NCI-H1436 (cell line): ENCODE measurements at regions not wholly inside any gene's neighbourhood (a gene's known extent, or its start where the extent isn't known, plus 50 kb on each side); places are given as distances from the start of the nearest gene placed in this dataset.
"Not testable (repeated sequence)": the region's sequence is repeated elsewhere in the genome, so short reads cannot be mapped to it uniquely, and the experiment has no call there.

Experiments
- DNase-seq: peaks from one replicate; lab custom pipeline; 2025; lab: John Stamatoyannopoulos, UW

DNA sequence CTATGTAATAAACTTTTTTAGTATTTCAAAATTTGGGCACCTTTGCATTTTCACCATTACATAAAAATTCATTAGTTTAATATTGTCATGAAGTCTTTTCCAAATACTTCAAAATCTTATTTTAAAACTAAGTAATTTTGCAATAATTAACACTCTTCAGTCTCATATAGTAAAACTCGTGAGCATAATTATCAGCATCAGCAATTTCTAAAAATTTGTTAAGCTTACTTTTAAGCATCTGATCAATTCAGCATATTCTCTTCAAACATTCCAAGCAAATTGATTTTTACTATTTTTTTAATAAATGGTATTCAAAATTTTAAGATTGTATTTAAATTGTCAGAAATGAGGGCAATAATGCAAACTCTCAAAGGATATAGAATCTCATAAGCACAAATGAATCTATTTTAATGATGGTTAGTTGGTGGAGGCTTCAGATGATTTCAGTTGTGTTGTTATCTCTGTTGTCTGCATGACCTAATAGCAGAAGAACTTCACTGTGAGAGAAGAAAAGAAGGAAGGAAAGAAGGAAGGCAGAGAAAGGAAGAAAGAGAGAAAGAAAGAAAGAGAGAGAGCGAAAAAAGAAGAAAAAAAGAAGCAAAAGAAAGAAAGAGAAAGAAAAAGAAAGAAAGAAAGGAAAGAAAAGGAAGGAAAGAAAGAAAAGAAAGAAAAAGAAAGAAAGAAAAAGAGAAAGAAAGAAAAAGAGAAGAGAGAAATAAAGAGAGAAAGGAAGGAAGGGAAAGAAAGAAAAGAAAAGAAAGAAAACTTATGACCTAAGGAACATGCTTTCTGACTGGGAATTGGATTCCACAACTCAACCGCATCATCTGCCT, 860.5 kb downstream of the NCAM2 start:
- no peak for DNase-seq

DNA sequence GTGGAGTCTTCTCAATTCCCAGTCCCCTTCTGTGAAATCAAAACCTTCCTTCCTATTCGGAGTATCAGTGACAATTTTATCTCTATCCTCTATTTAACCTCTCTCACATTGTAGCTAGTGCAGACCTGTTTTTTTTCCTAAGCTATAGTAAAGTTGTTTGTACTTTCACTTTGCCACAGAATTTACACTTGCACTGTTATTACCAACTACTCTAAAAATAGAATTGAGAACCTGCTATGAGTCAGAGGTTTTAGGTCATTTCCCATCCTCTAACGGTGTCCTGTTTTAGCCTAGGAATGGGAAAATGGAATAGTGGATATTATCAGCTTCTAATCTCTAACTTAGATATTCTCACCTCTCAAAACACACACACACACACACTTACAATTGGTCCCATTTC, 862.7 kb downstream of the NCAM2 start:
- DNase-seq, result no peak

GRCh38 chr21:21864321-21864840, 866.2 kb downstream of the NCAM2 start:
- DNase-seq, result no peak

DNA sequence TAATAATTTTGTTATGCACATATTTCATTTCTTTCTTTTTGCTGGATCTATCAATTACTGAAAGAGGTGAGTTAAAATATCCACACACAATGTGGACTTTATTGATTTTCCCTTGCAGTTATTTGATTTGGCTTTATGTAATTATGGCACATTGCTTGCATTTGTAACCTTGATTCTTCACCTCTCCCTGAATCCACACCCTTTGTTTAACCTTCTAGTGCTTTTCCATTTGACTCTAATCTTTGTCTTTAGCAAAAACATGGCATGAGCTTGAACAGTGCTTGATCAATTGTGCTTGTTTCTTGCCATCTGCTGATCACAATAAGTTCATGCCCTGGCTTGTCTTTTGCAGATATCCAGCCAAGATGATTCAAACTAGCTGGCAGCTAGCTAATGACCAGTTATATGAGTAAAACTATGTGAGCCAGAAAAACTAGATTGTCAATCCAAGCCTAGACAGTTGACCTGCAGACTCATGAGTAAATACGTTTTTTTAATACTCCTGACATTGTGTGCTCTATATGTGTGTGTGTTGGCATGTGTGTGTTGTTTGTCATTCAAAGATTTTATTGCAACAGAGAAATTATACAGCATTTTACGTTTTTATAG, 899.2 kb downstream of the NCAM2 start:
- DNase-seq, result no peak

GRCh38 chr21:21898801-21899200, 900.6 kb downstream of the NCAM2 start:
- DNase-seq, result no peak

DNA sequence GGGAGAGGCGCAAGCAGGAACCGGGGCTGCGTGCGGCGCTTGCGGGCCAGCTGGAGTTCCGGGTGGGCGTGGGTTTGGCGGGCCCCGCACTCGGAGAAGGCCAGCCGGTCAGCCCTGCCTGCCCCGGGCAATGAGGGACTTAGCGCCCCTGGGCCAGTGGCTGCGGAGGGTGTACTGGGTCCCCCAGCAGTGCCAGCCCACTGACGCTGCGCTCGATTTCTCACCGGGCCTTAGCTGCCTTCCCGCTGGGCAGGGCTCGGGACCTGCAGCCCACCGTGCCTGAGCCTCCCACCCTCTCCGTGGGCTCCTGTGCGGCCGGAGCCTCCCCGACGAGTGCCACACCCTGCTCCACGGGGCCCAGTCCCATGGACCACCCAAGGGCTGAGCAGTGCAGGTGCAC, 904.2 kb downstream of the NCAM2 start:
- not testable (repeated sequence) for DNase-seq

DNA sequence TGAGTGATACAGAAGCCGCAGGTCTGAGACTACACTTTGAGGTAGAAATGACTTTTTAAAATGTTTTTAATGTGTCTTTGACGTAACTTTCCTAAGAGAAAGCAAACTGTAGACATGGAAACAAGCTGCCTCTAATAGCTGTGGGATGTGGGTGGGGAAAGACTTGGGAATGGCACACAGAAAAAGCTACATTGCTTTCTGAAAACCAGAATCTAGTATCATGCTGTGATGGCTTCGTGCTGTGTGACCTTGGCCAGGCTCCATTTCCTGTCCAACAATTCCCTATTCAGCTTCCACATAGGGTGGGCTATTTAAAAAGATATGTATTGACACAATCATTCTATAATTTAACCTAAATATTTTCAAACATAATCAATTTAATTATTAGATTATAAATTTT, 909.1 kb downstream of the NCAM2 start:
- no peak for DNase-seq

DNA sequence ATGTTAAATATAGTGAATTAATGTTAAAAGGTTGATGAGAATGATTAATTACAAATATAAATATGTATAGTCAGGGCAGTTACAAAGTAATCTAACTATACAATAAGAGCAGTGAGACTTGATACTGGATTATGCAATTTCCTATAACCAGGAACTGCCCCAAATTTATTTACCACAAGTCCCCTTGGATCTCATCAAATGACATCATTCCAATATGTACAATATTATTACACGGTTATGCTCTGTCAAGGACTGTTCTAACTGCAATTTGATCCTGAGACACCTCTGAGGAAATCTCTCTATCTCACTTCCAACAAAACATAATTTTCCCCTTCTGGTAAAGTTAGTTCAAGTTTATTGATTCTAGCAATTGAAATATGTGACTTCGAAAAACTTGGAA, 917.6 kb downstream of the NCAM2 start:
- no peak for DNase-seq

DNA sequence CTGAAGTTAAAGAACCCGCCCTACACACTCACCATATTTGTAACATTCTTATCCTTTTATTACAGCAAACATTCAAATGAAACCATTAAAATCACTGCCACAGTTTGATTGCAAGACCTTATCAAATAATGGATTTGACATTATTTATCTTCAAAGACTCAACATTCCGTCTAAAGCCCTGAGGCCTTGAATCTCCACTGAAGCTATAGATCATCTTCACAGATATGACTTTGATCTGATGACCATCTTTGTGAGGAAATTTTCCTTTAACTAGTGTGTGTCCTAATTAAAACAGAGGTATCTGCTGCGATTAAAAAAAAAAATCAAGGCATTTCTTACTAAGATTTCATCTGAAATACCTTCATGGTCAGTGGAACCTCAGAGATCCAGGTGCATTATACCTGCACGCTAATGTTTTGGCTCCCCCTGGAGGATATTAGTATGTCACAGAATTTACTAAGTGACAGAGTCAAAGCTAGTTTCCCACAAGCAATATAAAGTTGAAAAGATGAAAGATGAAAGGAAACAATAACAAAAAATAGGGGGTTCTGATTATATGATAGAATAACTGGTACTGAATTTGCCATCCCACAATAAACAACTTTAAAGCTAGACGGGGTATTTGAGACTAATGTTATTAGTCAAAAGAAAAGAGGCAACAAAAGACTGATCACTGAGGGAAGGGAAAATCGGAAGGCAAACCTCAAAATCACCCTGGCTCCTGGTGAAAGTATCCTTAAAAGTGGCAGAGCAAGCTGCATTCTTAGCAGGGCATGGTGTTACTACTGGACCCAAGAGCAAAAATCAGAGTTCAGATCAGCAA, 923.4 kb downstream of the NCAM2 start:
- DNase-seq, result peak; percentile 1

- DNase-seq, result no peak
Observed at GRCh38 chr21:21929226-21929625, 931.0 kb downstream of the NCAM2 start.

DNA sequence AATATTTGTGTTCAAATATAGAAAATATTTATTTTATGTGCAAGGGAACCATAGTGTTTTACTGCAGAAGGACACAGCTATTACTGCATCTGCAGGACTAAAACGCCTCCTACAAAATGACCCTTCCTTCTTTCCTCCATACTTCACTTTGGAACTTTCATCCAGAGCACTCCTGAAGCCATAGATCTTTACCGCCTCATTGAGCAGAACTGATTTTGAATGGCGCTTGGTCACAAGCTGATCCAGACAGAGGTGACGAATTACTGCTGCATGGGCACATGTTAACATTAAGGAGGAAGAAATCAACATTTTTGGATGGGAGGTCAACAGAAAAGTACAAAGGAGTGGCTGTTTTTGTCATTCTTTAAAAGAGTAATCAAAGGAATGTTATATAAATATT, 931.6 kb downstream of the NCAM2 start:
- DNase-seq, result no peak

- DNase-seq, result no peak
Observed at GRCh38 chr21:21952566-21952965, 954.4 kb downstream of the NCAM2 start.

- no peak for DNase-seq
Observed at GRCh38 chr21:21955204-21955603, 957.0 kb downstream of the NCAM2 start.

- no peak for DNase-seq
Observed at GRCh38 chr21:21957490-21957889, 959.3 kb downstream of the NCAM2 start.

DNA sequence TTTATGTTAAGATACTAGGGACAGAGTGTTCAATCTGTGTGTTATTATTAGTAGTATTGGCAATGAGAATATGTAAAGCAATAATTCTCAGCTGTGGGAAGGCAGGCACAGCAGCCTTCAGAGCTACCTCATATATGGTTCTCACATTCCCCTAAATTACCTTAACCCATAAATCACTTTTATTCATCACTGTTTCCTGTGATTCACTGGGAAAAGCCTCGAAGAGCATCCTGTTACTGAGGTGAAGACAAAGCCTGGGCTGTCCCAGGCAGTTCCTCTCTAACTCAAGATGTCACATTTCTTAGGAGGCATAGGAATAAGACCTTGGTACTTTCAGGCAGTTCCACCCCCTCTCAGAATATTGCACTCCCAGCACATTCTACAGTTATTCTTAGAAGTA, 965.7 kb downstream of the NCAM2 start:
- DNase-seq, result no peak

DNA sequence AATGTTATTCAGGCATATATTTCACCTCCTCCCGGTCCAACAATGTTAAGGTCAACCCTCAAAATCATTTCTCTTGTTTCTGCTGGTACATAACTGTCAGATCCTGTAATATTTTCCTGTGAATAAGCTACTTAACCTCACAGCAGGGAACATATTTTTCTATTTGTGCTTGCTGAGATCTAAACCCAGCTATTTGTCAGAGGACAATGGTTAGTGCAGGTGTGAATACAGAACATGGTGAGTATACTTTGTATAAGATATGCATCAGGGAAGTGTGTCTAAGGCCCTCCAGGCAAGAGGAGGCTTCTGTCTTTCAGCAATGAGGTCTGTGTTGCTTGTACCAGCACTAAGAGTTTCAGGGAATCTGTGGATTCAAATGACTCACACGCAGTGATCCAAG, 970.6 kb downstream of the NCAM2 start:
- DNase-seq, result no peak

- DNase-seq, result no peak
Observed at GRCh38 chr21:21969211-21969610, 971.0 kb downstream of the NCAM2 start.

GRCh38 chr21:21971384-21971783, 973.2 kb downstream of the NCAM2 start:
- no peak for DNase-seq

DNA sequence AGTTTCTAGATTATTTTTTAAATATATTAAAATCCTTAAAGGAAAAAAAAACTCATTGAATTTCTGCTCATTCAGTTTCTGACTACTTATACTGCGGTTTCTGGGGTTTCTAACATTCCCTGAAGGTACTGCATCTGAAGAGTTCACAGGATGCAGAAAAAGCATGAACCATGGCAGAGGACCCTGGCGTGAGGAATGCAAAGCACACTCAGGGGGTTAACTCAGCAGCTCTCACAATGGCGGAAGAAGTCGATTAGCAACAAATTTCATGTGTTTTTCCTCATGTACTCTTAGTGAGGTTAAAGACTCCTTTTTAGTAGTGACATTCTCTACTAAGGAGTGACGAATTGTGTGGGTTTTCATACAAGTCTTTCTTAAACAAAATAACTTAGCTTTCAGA, 975.6 kb downstream of the NCAM2 start:
- no peak for DNase-seq

DNA sequence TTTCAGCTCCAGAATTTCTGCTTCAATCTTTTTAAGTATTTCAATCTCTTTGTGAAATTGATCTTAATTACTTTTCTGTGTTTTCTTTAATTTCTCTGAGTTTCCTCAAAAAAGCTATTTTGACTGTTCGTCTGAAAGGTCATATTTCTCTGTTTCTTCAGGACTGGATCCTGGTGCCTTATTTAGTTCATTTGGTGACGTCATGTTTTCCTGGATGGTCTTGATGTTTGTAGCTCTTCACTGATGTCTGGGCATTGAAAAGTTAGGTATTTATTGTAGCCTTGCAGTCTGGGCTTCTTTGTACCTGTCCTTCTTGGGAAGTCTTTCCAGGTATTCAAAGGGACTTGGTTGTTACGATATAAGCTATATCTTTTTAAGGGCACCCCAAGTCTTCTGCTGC, 998.7 kb downstream of the NCAM2 start:
- DNase-seq, result no peak

- DNase-seq, result no peak
Observed at GRCh38 chr21:21997390-21998333, 999.5 kb downstream of the NCAM2 start.

GRCh38 chr21:22019766-22020165, 1021.6 kb downstream of the NCAM2 start:
- DNase-seq, result no peak
